ENCODE measurements at regions not wholly inside any gene's neighbourhood (a gene's known extent, or its start where the extent isn't known, plus 50 kb on each side); places are given as distances from the start of the nearest gene placed in this dataset.

- Histone ChIP-seq H3K27ac (no peak overlapping the region), H3K9me3 (no peaks in the 10 kb centered on the region), H3K27me3 (no peaks in the 10 kb centered on the region), H3K4me1 (no peaks in the 10 kb centered on the region), H3K4me3 (no peak overlapping the region), H3K36me3 (no peaks in the 10 kb centered on the region)
- 50% methylated on average over 2 of the region's 2 CpGs for WGBS
- TF ChIP-seq EP300 (IDR thresholded peaks at IDR 0.05) (no peak), POLR2A (IDR thresholded peaks at IDR 0.05) (no peak), POLR2AphosphoS5 (IDR thresholded peaks at IDR 0.05) (no peak)
- DNase-seq (ENCODE audit: low spot score in 2 of 2) = no peak
Measured at GRCh38 chr4:179125870-179126269, 1683.6 kb upstream of the AGA start.

- H3K27me3 ChIP-seq = no peaks in the 10 kb centered on the region
- WGBS = 67% methylated on average over 4 of the region's 4 CpGs
- no peak for DNase-seq (ENCODE audit: low spot score in 2 of 2)
- no peaks in the 10 kb centered on the region for H3K9me3 ChIP-seq
- TF ChIP-seq POLR2AphosphoS5 (IDR thresholded peaks at IDR 0.05) = no peak
- no peak for TF ChIP-seq CTCF (IDR thresholded peaks at IDR 0.05)
- no peak for TF ChIP-seq EP300 (IDR thresholded peaks at IDR 0.05)
- no peak overlapping the region for H3K4me3 ChIP-seq
- H3K4me1 ChIP-seq = no peaks in the 10 kb centered on the region
- H3K27ac ChIP-seq = no peak overlapping the region
- H3K36me3 ChIP-seq = no peaks in the 10 kb centered on the region
Measured at GRCh38 chr4:179128299-179128698, 1686.1 kb upstream of the AGA start.

GRCh38 chr4:179130122-179130714 is 1688.0 kb upstream of the AGA start:
- H3K9me3 ChIP-seq = no peaks in the 10 kb centered on the region
- no peaks in the 10 kb centered on the region for H3K36me3 ChIP-seq
- H3K4me3 ChIP-seq = no peak overlapping the region
- no peaks in the 10 kb centered on the region for H3K27me3 ChIP-seq
- DNase-seq (ENCODE audit: low spot score in 2 of 2) = no peak
- no peak overlapping the region for H3K27ac ChIP-seq
- no peak for TF ChIP-seq EP300 (IDR thresholded peaks at IDR 0.05)
- TF ChIP-seq POLR2AphosphoS5 (IDR thresholded peaks at IDR 0.05) = no peak
- no peak for TF ChIP-seq CTCF (IDR thresholded peaks at IDR 0.05)
- no peak for TF ChIP-seq POLR2A (IDR thresholded peaks at IDR 0.05)
- no peaks in the 10 kb centered on the region for H3K4me1 ChIP-seq
- 84% methylated on average over 2 of the region's 2 CpGs for WGBS

- Histone ChIP-seq H3K9me3 (peaks cover 8% of the 10 kb centered on the region), H3K27me3 (no peaks in the 10 kb centered on the region), H3K4me1 (no peaks in the 10 kb centered on the region), H3K4me3 (no peak overlapping the region), H3K27ac (no peak overlapping the region), H3K36me3 (no peaks in the 10 kb centered on the region)
- WGBS = 77% methylated on average over 4 of the region's 4 CpGs
- TF ChIP-seq POLR2A (IDR thresholded peaks at IDR 0.05) (no peak), EP300 (IDR thresholded peaks at IDR 0.05) (no peak)
- DNase-seq (ENCODE audit: low spot score in 2 of 2) = no peak
Measured at GRCh38 chr4:179145746-179146525, 1703.7 kb upstream of the AGA start.

- no peaks in the 10 kb centered on the region for H3K4me1 ChIP-seq
- DNase-seq (ENCODE audit: low spot score in 2 of 2) = no peak
- H3K36me3 ChIP-seq = no peaks in the 10 kb centered on the region
- H3K9me3 ChIP-seq = no peaks in the 10 kb centered on the region
- H3K27ac ChIP-seq = no peak overlapping the region
- no peaks in the 10 kb centered on the region for H3K27me3 ChIP-seq
- no peak for TF ChIP-seq POLR2A (IDR thresholded peaks at IDR 0.05)
- no peak for TF ChIP-seq CTCF (IDR thresholded peaks at IDR 0.05)
- TF ChIP-seq POLR2AphosphoS5 (IDR thresholded peaks at IDR 0.05) = no peak
- no peak for TF ChIP-seq EP300 (IDR thresholded peaks at IDR 0.05)
- 83% methylated on average over 6 of the region's 6 CpGs for WGBS
- no peak overlapping the region for H3K4me3 ChIP-seq
Measured at GRCh38 chr4:179151770-179152169, 1709.5 kb upstream of the AGA start.

- H3K27me3 ChIP-seq = no peaks in the 10 kb centered on the region
- no peaks in the 10 kb centered on the region for H3K36me3 ChIP-seq
- H3K27ac ChIP-seq = no peak overlapping the region
- no peak for TF ChIP-seq POLR2AphosphoS5 (IDR thresholded peaks at IDR 0.05)
- TF ChIP-seq EP300 (IDR thresholded peaks at IDR 0.05) = no peak
- no peak for TF ChIP-seq POLR2A (IDR thresholded peaks at IDR 0.05)
- no peak for TF ChIP-seq CTCF (IDR thresholded peaks at IDR 0.05)
- no peaks in the 10 kb centered on the region for H3K9me3 ChIP-seq
- no peaks in the 10 kb centered on the region for H3K4me1 ChIP-seq
- WGBS = 82% methylated on average over 2 of the region's 2 CpGs
- DNase-seq (ENCODE audit: low spot score in 2 of 2) = no peak
- H3K4me3 ChIP-seq = no peak overlapping the region
Measured at GRCh38 chr4:179163147-179163546, 1720.9 kb upstream of the AGA start.
